Endodermal cell (in vitro differentiated cells): ENCODE measurements at regions not wholly inside any gene's neighbourhood (a gene's known extent, or its start where the extent isn't known, plus 50 kb on each side); places are given as distances from the start of the nearest gene placed in this dataset.
A peak's percentile ranks its signal among the peaks of the same experiment; 100 is the strongest.
"Not testable (repeated sequence)": the region's sequence is repeated elsewhere in the genome, so short reads cannot be mapped to it uniquely, and the experiment has no call there.

ENCODE experiments used
- DNase-seq: peaks from one replicate; pipeline ENCODE4 v3.0.0-alpha.2; 2017
- H3K27ac ChIP-seq: 2 replicates; pipeline ENCODE4 v1.5.1; 2013; ENCODE audit warnings: mild to moderate bottlenecking, low read depth, low read length, moderate library complexity
- H3K27me3 ChIP-seq: 2 replicates; pipeline ENCODE4 v1.6.1; 2013; ENCODE audit warnings: mild to moderate bottlenecking, low read length, moderate library complexity; ENCODE audit not compliant: insufficient read depth, control insufficient read depth, poor library complexity, severe bottlenecking
- H3K36me3 ChIP-seq: 2 replicates; pipeline ENCODE4 v1.7.0; 2013; ENCODE audit warnings: mild to moderate bottlenecking, low read length, moderate library complexity; ENCODE audit not compliant: control insufficient read depth, insufficient read depth
- H3K4me1 ChIP-seq: one replicate; pipeline ENCODE4 v1.7.0; 2013; ENCODE audit warnings: low read length; ENCODE audit not compliant: control insufficient read depth, insufficient read depth
- H3K4me3 ChIP-seq: 2 replicates; pipeline ENCODE4 v1.5.1; 2013; ENCODE audit warnings: mild to moderate bottlenecking, low read length, moderate library complexity
- H3K9ac ChIP-seq: 2 replicates; pipeline ENCODE4 v1.6.1; 2013; ENCODE audit warnings: mild to moderate bottlenecking, low read length, moderate library complexity; ENCODE audit not compliant: poor library complexity, severe bottlenecking; ENCODE audit errors: extremely low read depth
- H3K9me3 ChIP-seq: 2 replicates; pipeline ENCODE4 v1.6.1; 2013; ENCODE audit warnings: mild to moderate bottlenecking, low read length, moderate library complexity; ENCODE audit not compliant: control insufficient read depth
- H3K27ac Mint-ChIP-seq: 2 replicates; pipeline ENCODE4 v1.8.0; 2020; ENCODE audit warnings: mixed read lengths
- H3K27me3 Mint-ChIP-seq: 2 replicates; pipeline ENCODE4 v1.8.0; 2021; ENCODE audit warnings: mild to moderate bottlenecking, mixed read lengths; ENCODE audit not compliant: insufficient read depth
- H3K36me3 Mint-ChIP-seq: 2 replicates; pipeline ENCODE4 v1.8.0; 2020; ENCODE audit warnings: low read depth, mixed read lengths
- H3K4me1 Mint-ChIP-seq: 2 replicates; pipeline ENCODE4 v1.8.0; 2020; ENCODE audit warnings: mixed read lengths
- H3K4me3 Mint-ChIP-seq: 2 replicates; pipeline ENCODE4 v1.8.0; 2020; ENCODE audit warnings: mild to moderate bottlenecking, moderate library complexity, mixed read lengths
- H3K9me3 Mint-ChIP-seq: 2 replicates; pipeline ENCODE4 v1.8.0; 2020; ENCODE audit warnings: mild to moderate bottlenecking, mixed read lengths
- WGBS, 2 experiments: methylation state at CpG; one replicate each; pipeline versions ENCODE4 v1.1.5 to v1.1.7; 2013; ENCODE audit warnings: missing lambda C conversion rate in 2 of 2, mixed read lengths in 1 of 2; ENCODE audit not compliant: insufficient coverage in 1 of 2, insufficient read length in 1 of 2; 5-methylcytosine and 5-hydroxymethylcytosine counted together

GRCh38 chr2:87416266-87416592 is 331.7 kb upstream of the PLGLB2 start:
- not testable (repeated sequence) for H3K36me3 Mint-ChIP-seq, H3K4me3 Mint-ChIP-seq, H3K4me3 ChIP-seq, H3K9ac ChIP-seq, H3K4me1 ChIP-seq, H3K9me3 Mint-ChIP-seq, H3K27me3 ChIP-seq, H3K27ac Mint-ChIP-seq, H3K9me3 ChIP-seq, H3K27me3 Mint-ChIP-seq, H3K36me3 ChIP-seq, H3K4me1 Mint-ChIP-seq, H3K27ac ChIP-seq
- 80% methylated on average over 1 of the region's 1 CpG for WGBS, 2 experiments
- peak; percentile 5 for DNase-seq

GRCh38 chr2:87417147-87417546 is 330.7 kb upstream of the PLGLB2 start:
- H3K27ac Mint-ChIP-seq, H3K4me1 ChIP-seq, H3K27me3 ChIP-seq, H3K4me3 ChIP-seq, H3K36me3 Mint-ChIP-seq, H3K9me3 Mint-ChIP-seq, H3K9ac ChIP-seq, H3K4me3 Mint-ChIP-seq, H3K27ac ChIP-seq, DNase-seq, H3K27me3 Mint-ChIP-seq, H3K9me3 ChIP-seq, H3K36me3 ChIP-seq, H3K4me1 Mint-ChIP-seq: not testable (repeated sequence)
- WGBS, 2 experiments: 100% methylated on average over 1 of the region's 6 CpGs; no CpG with 5 or more reads in 1 of the 2 experiments

GRCh38 chr2:87417742-87418567 is 329.9 kb upstream of the PLGLB2 start:
- H3K4me3 Mint-ChIP-seq, H3K36me3 ChIP-seq, H3K27ac Mint-ChIP-seq, H3K27ac ChIP-seq, H3K36me3 Mint-ChIP-seq, H3K9me3 ChIP-seq, H3K9me3 Mint-ChIP-seq, H3K27me3 ChIP-seq, H3K27me3 Mint-ChIP-seq, H3K4me3 ChIP-seq, H3K9ac ChIP-seq, H3K4me1 Mint-ChIP-seq, H3K4me1 ChIP-seq: not testable (repeated sequence)
- WGBS, 2 experiments: 86 to 92% methylated on average over 1 of the region's 3 CpGs
- peak; percentile 15 for DNase-seq

GRCh38 chr2:87418823-87419822 is 328.8 kb upstream of the PLGLB2 start:
- H3K9me3 Mint-ChIP-seq, H3K36me3 ChIP-seq, H3K27me3 Mint-ChIP-seq, H3K27ac Mint-ChIP-seq, H3K4me1 ChIP-seq, H3K27ac ChIP-seq, H3K4me3 Mint-ChIP-seq, H3K9ac ChIP-seq, H3K4me3 ChIP-seq, H3K36me3 Mint-ChIP-seq, H3K4me1 Mint-ChIP-seq, H3K9me3 ChIP-seq, DNase-seq, H3K27me3 ChIP-seq: not testable (repeated sequence)
- 88 to 95% methylated on average over 3 to 4 of the region's 9 CpGs for WGBS, 2 experiments

GRCh38 chr2:87419980-87420379 is 327.9 kb upstream of the PLGLB2 start:
- not testable (repeated sequence) for H3K9me3 ChIP-seq, H3K4me1 ChIP-seq, DNase-seq, H3K27me3 Mint-ChIP-seq, H3K27ac ChIP-seq, H3K4me1 Mint-ChIP-seq, H3K4me3 Mint-ChIP-seq, H3K9ac ChIP-seq, H3K36me3 Mint-ChIP-seq, H3K27ac Mint-ChIP-seq, H3K4me3 ChIP-seq, H3K36me3 ChIP-seq, H3K27me3 ChIP-seq, H3K9me3 Mint-ChIP-seq
- no CpG with 5 or more reads among the region's 5 CpGs for WGBS, 2 experiments

GRCh38 chr2:87420954-87421353 is 326.9 kb upstream of the PLGLB2 start:
- no CpG with 5 or more reads among the region's 4 CpGs for WGBS, 2 experiments
- not testable (repeated sequence) for H3K4me3 Mint-ChIP-seq, H3K27ac Mint-ChIP-seq, H3K9ac ChIP-seq, H3K36me3 Mint-ChIP-seq, H3K36me3 ChIP-seq, H3K27ac ChIP-seq, H3K27me3 ChIP-seq, H3K9me3 Mint-ChIP-seq, H3K4me1 ChIP-seq, H3K4me1 Mint-ChIP-seq, H3K27me3 Mint-ChIP-seq, DNase-seq, H3K9me3 ChIP-seq, H3K4me3 ChIP-seq
